HCT116 (cell line): ENCODE measurements at regions not wholly inside any gene's neighbourhood (a gene's known extent, or its start where the extent isn't known, plus 50 kb on each side); places are given as distances from the start of the nearest gene placed in this dataset.

Source experiments
- POLR2A ChIP-seq: IDR thresholded peaks from 2 replicates; pipeline ENCODE4 v1.7.0; 2011; ENCODE audit warnings: borderline replicate concordance; ENCODE audit not compliant: insufficient read depth, insufficient read length; ENCODE audit errors: extremely low read depth
- TF ChIP-seq, protein P1 (sequence below): IDR thresholded peaks from 2 replicates; pipeline ENCODE4 v1.6.1; 2011; ENCODE audit warnings: mild to moderate bottlenecking, low read length, moderate library complexity; ENCODE audit not compliant: insufficient replicate concordance; ENCODE audit errors: extremely low read depth
- TF ChIP-seq, protein P2 (sequence below), 3 experiments: fragments of 200-600 bp in 1 of 3; sonication (generic) in 1 of 3; IDR thresholded peaks in 2 of 3; conservative IDR thresholded peaks in 1 of 3; 2 replicates each; pipeline ENCODE4 v1.5.1; 2012 to 2017; ENCODE audit warnings: low read depth in 2 of 3, low read length in 2 of 3, antibody characterized with exemption in 1 of 3, borderline replicate concordance in 1 of 3, control low read depth in 1 of 3, mild to moderate bottlenecking in 1 of 3, mixed read lengths in 1 of 3, mixed run types in 1 of 3, moderate library complexity in 1 of 3; ENCODE audit not compliant: insufficient read depth in 1 of 3

DNA sequence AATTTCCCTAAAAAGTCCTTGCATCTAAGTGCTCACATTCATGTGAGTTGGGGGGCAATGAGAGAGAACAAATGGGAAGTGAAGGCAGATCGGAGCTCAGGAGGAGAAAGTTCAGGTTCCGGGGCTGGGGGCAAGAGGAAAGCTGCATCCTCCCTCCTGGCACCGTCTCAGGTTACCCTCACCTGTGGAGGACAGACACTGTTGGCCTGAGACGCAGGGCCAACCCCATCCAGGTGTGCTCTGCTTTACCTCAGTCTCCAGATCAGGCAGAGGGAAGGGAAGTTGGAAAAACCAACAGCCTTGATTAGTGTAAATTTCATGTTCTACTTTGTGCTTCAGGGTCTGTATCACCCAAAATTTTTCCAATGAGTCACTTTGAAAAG, 146.9 kb downstream of the TRIM29 start:
- TF ChIP-seq, protein P1, sequence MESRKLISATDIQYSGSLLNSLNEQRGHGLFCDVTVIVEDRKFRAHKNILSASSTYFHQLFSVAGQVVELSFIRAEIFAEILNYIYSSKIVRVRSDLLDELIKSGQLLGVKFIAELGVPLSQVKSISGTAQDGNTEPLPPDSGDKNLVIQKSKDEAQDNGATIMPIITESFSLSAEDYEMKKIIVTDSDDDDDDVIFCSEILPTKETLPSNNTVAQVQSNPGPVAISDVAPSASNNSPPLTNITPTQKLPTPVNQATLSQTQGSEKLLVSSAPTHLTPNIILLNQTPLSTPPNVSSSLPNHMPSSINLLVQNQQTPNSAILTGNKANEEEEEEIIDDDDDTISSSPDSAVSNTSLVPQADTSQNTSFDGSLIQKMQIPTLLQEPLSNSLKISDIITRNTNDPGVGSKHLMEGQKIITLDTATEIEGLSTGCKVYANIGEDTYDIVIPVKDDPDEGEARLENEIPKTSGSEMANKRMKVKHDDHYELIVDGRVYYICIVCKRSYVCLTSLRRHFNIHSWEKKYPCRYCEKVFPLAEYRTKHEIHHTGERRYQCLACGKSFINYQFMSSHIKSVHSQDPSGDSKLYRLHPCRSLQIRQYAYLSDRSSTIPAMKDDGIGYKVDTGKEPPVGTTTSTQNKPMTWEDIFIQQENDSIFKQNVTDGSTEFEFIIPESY: no peak
- TF ChIP-seq POLR2A: no peak
- TF ChIP-seq, protein P2, sequence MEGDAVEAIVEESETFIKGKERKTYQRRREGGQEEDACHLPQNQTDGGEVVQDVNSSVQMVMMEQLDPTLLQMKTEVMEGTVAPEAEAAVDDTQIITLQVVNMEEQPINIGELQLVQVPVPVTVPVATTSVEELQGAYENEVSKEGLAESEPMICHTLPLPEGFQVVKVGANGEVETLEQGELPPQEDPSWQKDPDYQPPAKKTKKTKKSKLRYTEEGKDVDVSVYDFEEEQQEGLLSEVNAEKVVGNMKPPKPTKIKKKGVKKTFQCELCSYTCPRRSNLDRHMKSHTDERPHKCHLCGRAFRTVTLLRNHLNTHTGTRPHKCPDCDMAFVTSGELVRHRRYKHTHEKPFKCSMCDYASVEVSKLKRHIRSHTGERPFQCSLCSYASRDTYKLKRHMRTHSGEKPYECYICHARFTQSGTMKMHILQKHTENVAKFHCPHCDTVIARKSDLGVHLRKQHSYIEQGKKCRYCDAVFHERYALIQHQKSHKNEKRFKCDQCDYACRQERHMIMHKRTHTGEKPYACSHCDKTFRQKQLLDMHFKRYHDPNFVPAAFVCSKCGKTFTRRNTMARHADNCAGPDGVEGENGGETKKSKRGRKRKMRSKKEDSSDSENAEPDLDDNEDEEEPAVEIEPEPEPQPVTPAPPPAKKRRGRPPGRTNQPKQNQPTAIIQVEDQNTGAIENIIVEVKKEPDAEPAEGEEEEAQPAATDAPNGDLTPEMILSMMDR (IDR thresholded peaks at IDR 0.05 in 2 of 3, conservative IDR thresholded peaks at IDR 0.05 in 1 of 3; ENCODE audit: borderline replicate concordance in 1 of 3, insufficient read depth in 1 of 3, low read depth in 2 of 3, low read length in 2 of 3): no peak
